Cerebellar nuclear complex (tissue), 1 donor: ENCODE measurements at regions not wholly inside any gene's neighbourhood (a gene's known extent, or its start where the extent isn't known, plus 50 kb on each side); places are given as distances from the start of the nearest gene placed in this dataset.
"Not testable (repeated sequence)": the region's sequence is repeated elsewhere in the genome, so short reads cannot be mapped to it uniquely, and the experiment has no call there.

ENCODE experiments used
- DNase-seq, 2 experiments: peaks; one replicate each; lab custom pipeline; 2025; lab: John Stamatoyannopoulos, UW

- no peak for DNase-seq
These were observed 1591.7 kb upstream of the ADGRL3 start for GRCh38 chr4:59608466-59608865.

- no peak for DNase-seq
These were observed 1587.9 kb upstream of the ADGRL3 start for GRCh38 chr4:59612235-59612634.

- no peak for DNase-seq
These were observed 1584.8 kb upstream of the ADGRL3 start for GRCh38 chr4:59615316-59615715.

GRCh38 chr4:59629348-59629747 is 1570.8 kb upstream of the ADGRL3 start:
- no peak for DNase-seq

- DNase-seq, result no peak
These were observed 1569.9 kb upstream of the ADGRL3 start for GRCh38 chr4:59630235-59630634.

- no peak for DNase-seq
These were observed 1569.2 kb upstream of the ADGRL3 start for GRCh38 chr4:59630922-59631321.

- DNase-seq, result no peak
These were observed 1562.5 kb upstream of the ADGRL3 start for GRCh38 chr4:59637596-59637995.

GRCh38 chr4:59643682-59644081 is 1556.4 kb upstream of the ADGRL3 start:
- DNase-seq, result no peak

- DNase-seq, result no peak
These were observed 1555.4 kb upstream of the ADGRL3 start for GRCh38 chr4:59644765-59645164.

GRCh38 chr4:59646082-59646481 is 1554.0 kb upstream of the ADGRL3 start:
- no peak for DNase-seq

- no peak for DNase-seq
These were observed 1553.1 kb upstream of the ADGRL3 start for GRCh38 chr4:59647011-59647410.

GRCh38 chr4:59647500-59647899 is 1552.6 kb upstream of the ADGRL3 start:
- no peak for DNase-seq

GRCh38 chr4:59650861-59651260 is 1549.3 kb upstream of the ADGRL3 start:
- DNase-seq, result no peak

- DNase-seq, result no peak
These were observed 1544.1 kb upstream of the ADGRL3 start for GRCh38 chr4:59655996-59656395.

- no peak for DNase-seq
These were observed 1535.4 kb upstream of the ADGRL3 start for GRCh38 chr4:59664771-59665170.

- DNase-seq, result no peak
These were observed 1533.5 kb upstream of the ADGRL3 start for GRCh38 chr4:59666645-59667044.

GRCh38 chr4:59671037-59671436 is 1529.1 kb upstream of the ADGRL3 start:
- no peak for DNase-seq

- DNase-seq, result no peak
These were observed 1523.7 kb upstream of the ADGRL3 start for GRCh38 chr4:59676389-59676788.

GRCh38 chr4:59676992-59677391 is 1523.1 kb upstream of the ADGRL3 start:
- not testable (repeated sequence) for DNase-seq

- no peak for DNase-seq
These were observed 1514.5 kb upstream of the ADGRL3 start for GRCh38 chr4:59685626-59686025.

- no peak for DNase-seq
These were observed 1511.0 kb upstream of the ADGRL3 start for GRCh38 chr4:59689149-59689548.

- DNase-seq, result no peak
These were observed 1504.6 kb upstream of the ADGRL3 start for GRCh38 chr4:59695355-59696053.

GRCh38 chr4:59698041-59698440 is 1502.1 kb upstream of the ADGRL3 start:
- DNase-seq, result no peak

- DNase-seq, result no peak
These were observed 1499.5 kb upstream of the ADGRL3 start for GRCh38 chr4:59700651-59701050.
